Loucy (cell line): ENCODE measurements at regions not wholly inside any gene's neighbourhood (a gene's known extent, or its start where the extent isn't known, plus 50 kb on each side); places are given as distances from the start of the nearest gene placed in this dataset.

Experiments
- H2AFZ ChIP-seq: fragments of 200-600 bp; sonication (generic); 2 replicates; pipeline ENCODE4 v1.6.0; 2016; ENCODE audit warnings: antibody characterized with exemption, mild to moderate bottlenecking, low read length, moderate library complexity
- H3F3A ChIP-seq: fragments of 200-600 bp; 2 replicates; pipeline ENCODE4 v1.6.0; 2016; ENCODE audit warnings: antibody characterized with exemption, low read depth, mild to moderate bottlenecking
- H3K27me3 ChIP-seq: fragments of 200-600 bp; sonication (generic); 2 replicates; pipeline ENCODE4 v1.6.1; 2014; ENCODE audit warnings: low read length, mild to moderate bottlenecking; ENCODE audit not compliant: insufficient read depth, poor library complexity, severe bottlenecking
- H3K36me3 ChIP-seq: fragments of 200-600 bp; sonication (generic); 2 replicates; pipeline ENCODE4 v1.6.1; 2016; ENCODE audit warnings: low read length; ENCODE audit not compliant: insufficient read depth
- H3K4me1 ChIP-seq: fragments of 200-600 bp; sonication (generic); 2 replicates; pipeline ENCODE4 v1.5.1; 2014; ENCODE audit warnings: low read length, mild to moderate bottlenecking; ENCODE audit not compliant: insufficient read depth, poor library complexity, severe bottlenecking
- H3K4me2 ChIP-seq: fragments of 200-600 bp; sonication (generic); 2 replicates; pipeline ENCODE4 v1.6.0; 2014; ENCODE audit warnings: antibody characterized with exemption, low read length, low read depth, mild to moderate bottlenecking; ENCODE audit not compliant: poor library complexity, severe bottlenecking
- H3K4me3 ChIP-seq: fragments of 200-600 bp; sonication (generic); 2 replicates; pipeline ENCODE4 v1.5.1; 2014; ENCODE audit warnings: low read length, mild to moderate bottlenecking, mixed read lengths; ENCODE audit not compliant: poor library complexity, severe bottlenecking
- H3K79me2 ChIP-seq: fragments of 200-600 bp; sonication (generic); 2 replicates; pipeline ENCODE4 v1.6.1; 2014; ENCODE audit warnings: low read length; ENCODE audit not compliant: insufficient read depth
- H3K9ac ChIP-seq: fragments of 200-600 bp; sonication (generic); 2 replicates; pipeline ENCODE4 v1.6.0; 2014; ENCODE audit warnings: mild to moderate bottlenecking, low read depth, low read length, moderate library complexity; ENCODE audit not compliant: poor library complexity, severe bottlenecking
- H3K9me2 ChIP-seq: fragments of 200-600 bp; sonication (generic); replicated peaks from 2 replicates; pipeline ENCODE4 v1.6.1; 2016; ENCODE audit warnings: low read depth, low read length, mixed read lengths
- H3K9me3 ChIP-seq: fragments of 200-600 bp; sonication (generic); 2 replicates; pipeline ENCODE4 v1.6.1; 2014; ENCODE audit warnings: mild to moderate bottlenecking, antibody characterized with exemption, low read length, low read depth; ENCODE audit not compliant: insufficient read depth
- H4K20me1 ChIP-seq: fragments of 200-600 bp; sonication (generic); 2 replicates; pipeline ENCODE4 v1.6.0; 2014; ENCODE audit warnings: antibody characterized with exemption, low read length, mild to moderate bottlenecking; ENCODE audit not compliant: insufficient read depth, poor library complexity, severe bottlenecking
- CTCF ChIP-seq: fragments of 200-600 bp; sonication (generic); conservative IDR thresholded peaks from 2 replicates; pipeline ENCODE4 v1.5.1; 2014; ENCODE audit warnings: mild to moderate bottlenecking, antibody characterized with exemption, low read length
- EZH2phosphoT487 ChIP-seq: fragments of 200-600 bp; IDR thresholded peaks from 2 replicates; pipeline ENCODE4 v1.6.1; 2018; ENCODE audit warnings: antibody characterized with exemption, mild to moderate bottlenecking, moderate library complexity, borderline replicate concordance

GRCh38 chr5:110112348-110112747 lies 422.6 kb downstream of the MAN2A1 start:
- Histone ChIP-seq H3K36me3 (no peaks in the 10 kb centered on the region), H2AFZ (no peak overlapping the region), H3K79me2 (no peaks in the 10 kb centered on the region), H3K4me1 (no peaks in the 10 kb centered on the region), H3K9me3 (no peaks in the 10 kb centered on the region), H4K20me1 (no peaks in the 10 kb centered on the region), H3K4me2 (no peak overlapping the region), H3K4me3 (no peak overlapping the region), H3K9me2 (no peaks in the 10 kb centered on the region), H3F3A (no peaks in the 10 kb centered on the region), H3K27me3 (no peaks in the 10 kb centered on the region), H3K9ac (no peak overlapping the region)
- no peak for TF ChIP-seq CTCF
- no peak for TF ChIP-seq EZH2phosphoT487

GRCh38 chr5:110115503-110115902 lies 425.8 kb downstream of the MAN2A1 start:
- H3K4me3 ChIP-seq = no peak overlapping the region
- H3K27me3 ChIP-seq = no peaks in the 10 kb centered on the region
- H3F3A ChIP-seq = no peaks in the 10 kb centered on the region
- H3K4me1 ChIP-seq = no peaks in the 10 kb centered on the region
- no peaks in the 10 kb centered on the region for H4K20me1 ChIP-seq
- TF ChIP-seq EZH2phosphoT487 (no peak), CTCF (no peak)
- H2AFZ ChIP-seq = no peak overlapping the region
- no peaks in the 10 kb centered on the region for H3K36me3 ChIP-seq
- H3K9me2 ChIP-seq = no peaks in the 10 kb centered on the region
- H3K4me2 ChIP-seq = no peak overlapping the region
- H3K9me3 ChIP-seq = no peaks in the 10 kb centered on the region
- H3K79me2 ChIP-seq = no peaks in the 10 kb centered on the region
- no peak overlapping the region for H3K9ac ChIP-seq

DNA sequence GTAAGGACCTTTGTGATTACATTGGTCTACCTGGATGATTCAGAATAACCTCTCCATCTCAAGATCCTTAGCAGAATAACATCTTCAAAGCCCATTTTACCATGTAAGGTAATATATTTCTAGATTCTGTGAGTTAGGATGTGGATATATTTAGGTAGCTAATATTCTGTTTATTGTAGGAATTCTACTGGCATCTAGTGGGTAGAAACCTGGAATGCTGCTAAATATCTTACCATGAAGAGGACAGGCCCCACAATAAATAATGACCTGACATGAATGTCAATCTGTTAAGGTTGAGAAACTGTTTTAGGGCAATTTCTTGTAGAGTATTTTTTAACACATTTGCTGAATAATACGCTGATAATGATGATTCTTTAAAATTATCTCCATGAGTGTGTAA lies 426.8 kb downstream of the MAN2A1 start:
- Histone ChIP-seq H3K27me3 (no peaks in the 10 kb centered on the region), H3K9me3 (no peaks in the 10 kb centered on the region), H3K9ac (no peak overlapping the region), H2AFZ (no peak overlapping the region), H3K4me1 (no peaks in the 10 kb centered on the region), H3K4me2 (no peak overlapping the region), H3K9me2 (no peaks in the 10 kb centered on the region), H3K4me3 (no peak overlapping the region), H3K79me2 (no peaks in the 10 kb centered on the region), H4K20me1 (no peaks in the 10 kb centered on the region), H3K36me3 (no peaks in the 10 kb centered on the region), H3F3A (no peaks in the 10 kb centered on the region)
- TF ChIP-seq EZH2phosphoT487 (no peak), CTCF (no peak)
